ENCODE measurements at regions not wholly inside any gene's neighbourhood (a gene's known extent, or its start where the extent isn't known, plus 50 kb on each side); places are given as distances from the start of the nearest gene placed in this dataset.

DNA sequence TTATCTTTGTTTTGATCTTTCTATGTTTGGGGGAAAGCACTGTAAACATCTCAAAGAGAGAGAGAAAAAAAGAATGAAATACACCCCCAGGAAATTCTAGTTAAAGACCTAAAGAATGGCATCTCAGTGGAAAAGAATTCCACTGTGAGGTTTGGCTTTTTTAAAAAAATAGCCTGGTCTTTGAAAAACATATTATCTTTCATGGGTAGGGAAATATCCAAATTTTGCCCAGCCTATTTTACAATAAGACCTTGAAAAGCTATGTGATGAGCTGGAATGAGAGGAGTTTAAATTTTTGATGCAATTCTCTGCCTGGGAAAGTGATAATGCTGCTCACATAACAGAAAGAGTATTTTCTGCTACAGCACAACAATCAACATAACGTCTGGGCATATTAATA lies 348.1 kb upstream of the WWC1 start (continued):
- TF ChIP-seq, protein P1, sequence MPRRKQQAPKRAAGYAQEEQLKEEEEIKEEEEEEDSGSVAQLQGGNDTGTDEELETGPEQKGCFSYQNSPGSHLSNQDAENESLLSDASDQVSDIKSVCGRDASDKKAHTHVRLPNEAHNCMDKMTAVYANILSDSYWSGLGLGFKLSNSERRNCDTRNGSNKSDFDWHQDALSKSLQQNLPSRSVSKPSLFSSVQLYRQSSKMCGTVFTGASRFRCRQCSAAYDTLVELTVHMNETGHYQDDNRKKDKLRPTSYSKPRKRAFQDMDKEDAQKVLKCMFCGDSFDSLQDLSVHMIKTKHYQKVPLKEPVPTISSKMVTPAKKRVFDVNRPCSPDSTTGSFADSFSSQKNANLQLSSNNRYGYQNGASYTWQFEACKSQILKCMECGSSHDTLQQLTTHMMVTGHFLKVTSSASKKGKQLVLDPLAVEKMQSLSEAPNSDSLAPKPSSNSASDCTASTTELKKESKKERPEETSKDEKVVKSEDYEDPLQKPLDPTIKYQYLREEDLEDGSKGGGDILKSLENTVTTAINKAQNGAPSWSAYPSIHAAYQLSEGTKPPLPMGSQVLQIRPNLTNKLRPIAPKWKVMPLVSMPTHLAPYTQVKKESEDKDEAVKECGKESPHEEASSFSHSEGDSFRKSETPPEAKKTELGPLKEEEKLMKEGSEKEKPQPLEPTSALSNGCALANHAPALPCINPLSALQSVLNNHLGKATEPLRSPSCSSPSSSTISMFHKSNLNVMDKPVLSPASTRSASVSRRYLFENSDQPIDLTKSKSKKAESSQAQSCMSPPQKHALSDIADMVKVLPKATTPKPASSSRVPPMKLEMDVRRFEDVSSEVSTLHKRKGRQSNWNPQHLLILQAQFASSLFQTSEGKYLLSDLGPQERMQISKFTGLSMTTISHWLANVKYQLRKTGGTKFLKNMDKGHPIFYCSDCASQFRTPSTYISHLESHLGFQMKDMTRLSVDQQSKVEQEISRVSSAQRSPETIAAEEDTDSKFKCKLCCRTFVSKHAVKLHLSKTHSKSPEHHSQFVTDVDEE (CRISPR knock-in tag; IDR thresholded peaks at IDR 0.05), result no peak

DNA sequence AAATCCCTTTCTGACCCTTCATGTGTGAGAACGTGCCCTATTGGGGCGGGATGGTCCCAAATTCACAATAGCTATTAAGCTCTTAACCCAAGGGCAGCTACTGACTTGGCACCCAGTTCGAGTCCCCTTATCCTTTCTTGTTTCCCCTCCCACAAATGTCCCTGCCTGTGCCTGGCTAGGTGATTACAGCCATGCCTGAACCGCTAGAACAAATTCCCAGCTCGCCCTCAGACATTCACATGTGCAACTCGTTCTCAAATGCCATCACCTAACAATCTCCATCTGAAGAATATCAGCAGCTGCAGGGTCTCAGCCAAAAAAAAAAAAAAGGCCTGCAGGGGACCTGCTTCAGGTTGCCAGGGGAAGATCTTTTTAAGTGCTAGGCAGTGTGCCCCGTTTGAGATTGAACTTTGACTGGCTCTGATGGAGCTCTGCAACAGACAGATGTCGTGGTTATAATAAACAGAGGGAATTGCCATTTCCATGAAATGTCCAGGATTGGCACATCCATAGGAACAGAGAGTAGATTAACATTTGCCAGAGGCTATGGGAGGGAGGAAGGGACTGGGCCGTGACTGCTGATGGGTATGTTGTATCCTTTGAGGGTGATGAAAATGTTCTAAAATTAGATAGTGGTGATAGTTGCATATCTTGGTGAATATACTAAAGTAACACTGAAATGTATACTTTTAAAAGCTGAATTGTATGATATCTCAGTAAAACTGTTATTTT lies 347.2 kb upstream of the WWC1 start:
- TF ChIP-seq ZNF565 (CRISPR knock-in tag; conservative IDR thresholded peaks at IDR 0.05; ENCODE audit: low read depth), result no peak
- TF ChIP-seq TCF4 (CRISPR knock-in tag; IDR thresholded peaks at IDR 0.05; ENCODE audit: borderline replicate concordance), result no peak
- no peak for TF ChIP-seq ZNF70 (CRISPR knock-in tag; IDR thresholded peaks at IDR 0.05)
- TF ChIP-seq, protein P2, sequence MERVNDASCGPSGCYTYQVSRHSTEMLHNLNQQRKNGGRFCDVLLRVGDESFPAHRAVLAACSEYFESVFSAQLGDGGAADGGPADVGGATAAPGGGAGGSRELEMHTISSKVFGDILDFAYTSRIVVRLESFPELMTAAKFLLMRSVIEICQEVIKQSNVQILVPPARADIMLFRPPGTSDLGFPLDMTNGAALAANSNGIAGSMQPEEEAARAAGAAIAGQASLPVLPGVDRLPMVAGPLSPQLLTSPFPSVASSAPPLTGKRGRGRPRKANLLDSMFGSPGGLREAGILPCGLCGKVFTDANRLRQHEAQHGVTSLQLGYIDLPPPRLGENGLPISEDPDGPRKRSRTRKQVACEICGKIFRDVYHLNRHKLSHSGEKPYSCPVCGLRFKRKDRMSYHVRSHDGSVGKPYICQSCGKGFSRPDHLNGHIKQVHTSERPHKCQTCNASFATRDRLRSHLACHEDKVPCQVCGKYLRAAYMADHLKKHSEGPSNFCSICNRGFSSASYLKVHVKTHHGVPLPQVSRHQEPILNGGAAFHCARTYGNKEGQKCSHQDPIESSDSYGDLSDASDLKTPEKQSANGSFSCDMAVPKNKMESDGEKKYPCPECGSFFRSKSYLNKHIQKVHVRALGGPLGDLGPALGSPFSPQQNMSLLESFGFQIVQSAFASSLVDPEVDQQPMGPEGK (CRISPR knock-in tag; IDR thresholded peaks at IDR 0.05; ENCODE audit: borderline replicate concordance), result no peak
- no peak for TF ChIP-seq OSR1 (CRISPR knock-in tag; IDR thresholded peaks at IDR 0.05)
- TF ChIP-seq TOX (CRISPR knock-in tag; IDR thresholded peaks at IDR 0.05; ENCODE audit: borderline replicate concordance), result no peak
- TF ChIP-seq SNAI2 (CRISPR knock-in tag; IDR thresholded peaks at IDR 0.05), result no peak
- TF ChIP-seq, protein P3, sequence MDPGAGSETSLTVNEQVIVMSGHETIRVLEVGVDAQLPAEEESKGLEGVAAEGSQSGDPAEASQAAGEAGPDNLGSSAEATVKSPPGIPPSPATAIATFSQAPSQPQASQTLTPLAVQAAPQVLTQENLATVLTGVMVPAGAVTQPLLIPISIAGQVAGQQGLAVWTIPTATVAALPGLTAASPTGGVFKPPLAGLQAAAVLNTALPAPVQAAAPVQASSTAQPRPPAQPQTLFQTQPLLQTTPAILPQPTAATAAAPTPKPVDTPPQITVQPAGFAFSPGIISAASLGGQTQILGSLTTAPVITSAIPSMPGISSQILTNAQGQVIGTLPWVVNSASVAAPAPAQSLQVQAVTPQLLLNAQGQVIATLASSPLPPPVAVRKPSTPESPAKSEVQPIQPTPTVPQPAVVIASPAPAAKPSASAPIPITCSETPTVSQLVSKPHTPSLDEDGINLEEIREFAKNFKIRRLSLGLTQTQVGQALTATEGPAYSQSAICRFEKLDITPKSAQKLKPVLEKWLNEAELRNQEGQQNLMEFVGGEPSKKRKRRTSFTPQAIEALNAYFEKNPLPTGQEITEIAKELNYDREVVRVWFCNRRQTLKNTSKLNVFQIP (CRISPR knock-in tag; IDR thresholded peaks at IDR 0.05; ENCODE audit: borderline replicate concordance, low read depth), result no peak
- TF ChIP-seq, protein P4, sequence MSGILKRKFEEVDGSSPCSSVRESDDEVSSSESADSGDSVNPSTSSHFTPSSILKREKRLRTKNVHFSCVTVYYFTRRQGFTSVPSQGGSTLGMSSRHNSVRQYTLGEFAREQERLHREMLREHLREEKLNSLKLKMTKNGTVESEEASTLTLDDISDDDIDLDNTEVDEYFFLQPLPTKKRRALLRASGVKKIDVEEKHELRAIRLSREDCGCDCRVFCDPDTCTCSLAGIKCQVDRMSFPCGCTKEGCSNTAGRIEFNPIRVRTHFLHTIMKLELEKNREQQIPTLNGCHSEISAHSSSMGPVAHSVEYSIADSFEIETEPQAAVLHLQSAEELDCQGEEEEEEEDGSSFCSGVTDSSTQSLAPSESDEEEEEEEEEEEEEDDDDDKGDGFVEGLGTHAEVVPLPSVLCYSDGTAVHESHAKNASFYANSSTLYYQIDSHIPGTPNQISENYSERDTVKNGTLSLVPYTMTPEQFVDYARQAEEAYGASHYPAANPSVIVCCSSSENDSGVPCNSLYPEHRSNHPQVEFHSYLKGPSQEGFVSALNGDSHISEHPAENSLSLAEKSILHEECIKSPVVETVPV (CRISPR knock-in tag; IDR thresholded peaks at IDR 0.05), result no peak

DNA sequence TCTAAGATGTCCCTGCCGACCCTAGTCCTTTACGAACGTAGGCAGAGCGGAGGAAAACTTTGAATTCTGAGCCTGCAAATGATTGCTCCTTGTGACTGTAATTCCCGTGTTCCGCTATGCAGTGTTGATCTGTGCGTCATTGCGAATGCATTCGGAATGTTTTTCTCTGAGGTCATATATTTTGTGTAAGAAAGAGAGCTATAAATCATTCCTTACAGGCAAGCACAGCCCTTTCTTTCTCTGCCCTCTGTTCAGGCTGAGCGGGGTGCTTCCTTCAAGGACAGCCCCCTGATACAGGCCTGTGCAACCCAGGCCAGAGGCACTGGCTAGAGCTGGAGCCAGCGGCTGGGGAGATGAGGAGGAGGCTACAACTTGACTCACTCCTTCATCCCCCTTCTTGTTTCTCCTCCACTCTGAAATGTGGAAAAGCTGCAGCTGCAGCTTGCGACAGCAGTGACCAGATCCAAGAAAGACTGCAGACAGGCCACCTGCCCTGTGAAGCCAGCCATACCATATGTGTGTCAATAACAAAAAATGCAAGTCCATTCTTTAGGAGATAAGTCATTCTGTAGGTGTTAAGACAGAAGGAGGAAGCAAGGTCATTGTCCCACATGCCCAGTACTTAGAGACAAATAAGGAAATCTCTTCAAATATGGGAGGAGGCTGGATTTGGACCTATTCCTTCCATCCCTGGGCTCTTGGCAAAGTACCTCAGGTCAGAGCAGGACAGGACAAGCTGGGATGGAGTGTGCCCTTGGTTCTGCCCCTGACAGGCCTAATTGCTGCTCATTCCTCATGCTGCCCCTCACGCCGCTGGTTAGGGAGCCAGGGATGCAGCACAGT lies 345.7 kb upstream of the WWC1 start:
- ATAC-seq, result peak; percentile 86
- TF ChIP-seq RARB (CRISPR knock-in tag; IDR thresholded peaks at IDR 0.05) (no peak), ISL1 (CRISPR knock-in tag; IDR thresholded peaks at IDR 0.05) (peak; percentile 40)

More for the DNA sequence above, 347.2 kb upstream of the WWC1 start:
- peak; percentile 21; the same call in 1 of the 3 replicates for ATAC-seq

DNA sequence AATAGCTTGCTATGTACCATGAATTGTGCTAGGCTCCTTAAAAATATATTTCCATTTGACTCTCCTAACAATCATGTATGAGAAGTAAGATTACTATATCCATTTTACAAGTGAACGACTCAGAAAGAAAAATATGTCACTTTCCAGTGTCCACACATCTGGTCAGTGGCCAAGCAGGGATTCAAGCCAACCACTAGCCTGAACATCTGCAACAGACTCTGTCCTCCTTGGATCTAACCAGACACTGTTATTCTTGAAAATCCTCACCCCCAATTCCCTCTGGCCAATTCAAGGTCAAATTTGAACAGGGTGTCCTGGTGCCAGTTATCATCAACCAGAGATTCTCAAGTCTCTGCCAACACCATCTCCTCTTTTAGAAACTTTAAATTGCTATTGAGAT lies 344.1 kb upstream of the WWC1 start:
- no peak for ATAC-seq
- TF ChIP-seq, protein P3 (CRISPR knock-in tag; IDR thresholded peaks at IDR 0.05; ENCODE audit: borderline replicate concordance, low read depth), result no peak
- TF ChIP-seq ZNF70 (CRISPR knock-in tag; IDR thresholded peaks at IDR 0.05) (no peak), BACH2 (CRISPR knock-in tag; IDR thresholded peaks at IDR 0.05; ENCODE audit: borderline replicate concordance) (no peak), ISL1 (CRISPR knock-in tag; IDR thresholded peaks at IDR 0.05) (no peak), SNAI2 (CRISPR knock-in tag; IDR thresholded peaks at IDR 0.05) (no peak), ZC3H10 (CRISPR knock-in tag; IDR thresholded peaks at IDR 0.05) (no peak), ARNTL (CRISPR knock-in tag; IDR thresholded peaks at IDR 0.05; ENCODE audit: borderline replicate concordance, low read depth) (no peak), ZNF565 (CRISPR knock-in tag; conservative IDR thresholded peaks at IDR 0.05; ENCODE audit: low read depth) (no peak), OSR1 (CRISPR knock-in tag; IDR thresholded peaks at IDR 0.05) (no peak)
- TF ChIP-seq, protein P2 (CRISPR knock-in tag; IDR thresholded peaks at IDR 0.05; ENCODE audit: borderline replicate concordance), result no peak
- TF ChIP-seq, protein P1 (CRISPR knock-in tag; IDR thresholded peaks at IDR 0.05), result no peak
- TF ChIP-seq, protein P4 (CRISPR knock-in tag; IDR thresholded peaks at IDR 0.05), result no peak

Measured in SK-N-SH treated with all-trans-retinoic acid at 6 μM for 48 hours (cell line).